ENCODE measurements at regions not wholly inside any gene's neighbourhood (a gene's known extent, or its start where the extent isn't known, plus 50 kb on each side); places are given as distances from the start of the nearest gene placed in this dataset.

- no peak for TF ChIP-seq CTCF (CRISPR knock-in tag; IDR thresholded peaks at IDR 0.05)
- no peak for TF ChIP-seq MTA1 (CRISPR knock-in tag; IDR thresholded peaks at IDR 0.05; ENCODE audit: borderline replicate concordance)
- no peak for TF ChIP-seq ZNF616 (CRISPR knock-in tag; IDR thresholded peaks at IDR 0.05; ENCODE audit: low read depth)
- TF ChIP-seq MTA3 (CRISPR knock-in tag; IDR thresholded peaks at IDR 0.05): no peak
- no peak for TF ChIP-seq ZNF121 (CRISPR knock-in tag; IDR thresholded peaks at IDR 0.05)
- TF ChIP-seq KDM1A (CRISPR knock-in tag; IDR thresholded peaks at IDR 0.05): no peak
- TF ChIP-seq REST (IDR thresholded peaks at IDR 0.05; ENCODE audit: borderline replicate concordance in 1 of 2, low read depth in 1 of 2, low read length in 2 of 2): no peak
- TF ChIP-seq GABPB1 (CRISPR knock-in tag; IDR thresholded peaks at IDR 0.05): no peak
- TF ChIP-seq FOXA1 (IDR thresholded peaks at IDR 0.05): no peak
- no peak for TF ChIP-seq FOXA1 (CRISPR knock-in tag; IDR thresholded peaks at IDR 0.05)
- TF ChIP-seq NR2C2 (CRISPR knock-in tag; IDR thresholded peaks at IDR 0.05; ENCODE audit: borderline replicate concordance): no peak
- TF ChIP-seq EP300 (IDR thresholded peaks at IDR 0.05; ENCODE audit: low read depth in 2 of 2, low read length in 2 of 2): no peak
- TF ChIP-seq EP300 (CRISPR knock-in tag; IDR thresholded peaks at IDR 0.05; ENCODE audit: borderline replicate concordance): no peak
- TF ChIP-seq USF2 (IDR thresholded peaks at IDR 0.05; ENCODE audit: low read depth, low read length): no peak
- no peak for TF ChIP-seq USF2 (CRISPR knock-in tag; IDR thresholded peaks at IDR 0.05; ENCODE audit: borderline replicate concordance)
- no peak for TF ChIP-seq ZNF207 (IDR thresholded peaks at IDR 0.05; ENCODE audit: borderline replicate concordance)
Observed at GRCh38 chr2:176443946-176444345, 174.7 kb downstream of the MTX2 start.

All from HepG2 (cell line).